ENCODE measurements at regions not wholly inside any gene's neighbourhood (a gene's known extent, or its start where the extent isn't known, plus 50 kb on each side); places are given as distances from the start of the nearest gene placed in this dataset.
"Not testable (repeated sequence)": the region's sequence is repeated elsewhere in the genome, so short reads cannot be mapped to it uniquely, and the experiment has no call there.

DNA sequence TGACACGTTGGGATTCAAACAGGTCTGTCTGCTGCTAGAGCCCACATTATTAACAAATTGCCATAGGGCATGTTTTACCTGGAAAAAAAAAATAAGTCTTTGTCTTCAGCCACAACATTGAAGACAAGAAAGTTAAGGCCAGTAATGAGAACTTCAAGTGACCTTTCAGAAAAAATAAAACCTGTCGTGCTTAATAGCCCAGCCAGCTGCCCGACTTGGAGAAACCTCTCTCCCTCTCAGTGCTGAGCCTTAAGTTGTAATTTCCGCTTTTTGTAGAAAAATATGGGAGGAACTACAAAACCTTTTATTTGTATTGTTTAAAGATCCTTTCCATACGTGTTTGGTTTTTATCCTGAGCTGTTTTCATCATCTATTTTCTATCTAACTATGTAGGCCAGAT, 454.3 kb upstream of the SLITRK6 start:
- not testable (repeated sequence) for DNase-seq (ENCODE audit: low spot score)

GRCh38 chr13:86255820-86256219, 456.6 kb upstream of the SLITRK6 start:
- DNase-seq (ENCODE audit: low spot score) = not testable (repeated sequence)

- DNase-seq (ENCODE audit: low spot score) = no peak
Measured at GRCh38 chr13:86269511-86269910, 470.3 kb upstream of the SLITRK6 start.

GRCh38 chr13:86282442-86282841, 483.2 kb upstream of the SLITRK6 start:
- DNase-seq (ENCODE audit: low spot score) = no peak

GRCh38 chr13:86283031-86283430, 483.8 kb upstream of the SLITRK6 start:
- no peak for DNase-seq (ENCODE audit: low spot score)

GRCh38 chr13:86298725-86299124, 499.5 kb upstream of the SLITRK6 start:
- DNase-seq (ENCODE audit: low spot score) = no peak

GRCh38 chr13:86299128-86299527, 499.9 kb upstream of the SLITRK6 start:
- DNase-seq (ENCODE audit: low spot score) = no peak

- no peak for DNase-seq (ENCODE audit: low spot score)
Measured at GRCh38 chr13:86309881-86310280, 510.7 kb upstream of the SLITRK6 start.

DNA sequence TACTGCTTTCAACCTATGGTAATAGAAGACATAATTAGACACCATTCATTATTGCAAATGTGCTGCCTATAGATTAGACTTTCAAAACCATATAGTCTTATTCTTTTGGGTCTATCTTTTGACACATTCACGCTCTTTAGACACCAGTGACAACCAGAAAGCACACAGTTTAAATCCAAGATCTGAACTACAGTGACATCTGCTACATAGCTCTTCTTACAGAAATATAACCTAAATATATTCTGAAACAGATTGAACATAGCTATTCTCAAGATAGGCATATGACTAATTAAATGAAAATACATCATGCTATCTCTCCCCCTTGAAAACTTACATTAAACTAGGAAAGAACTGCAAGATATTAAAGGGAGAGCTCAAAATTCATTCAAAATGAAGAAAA, 514.2 kb upstream of the SLITRK6 start:
- DNase-seq (ENCODE audit: low spot score) = no peak

- no peak for DNase-seq (ENCODE audit: low spot score)
Measured at GRCh38 chr13:86318450-86318849, 519.2 kb upstream of the SLITRK6 start.

DNA sequence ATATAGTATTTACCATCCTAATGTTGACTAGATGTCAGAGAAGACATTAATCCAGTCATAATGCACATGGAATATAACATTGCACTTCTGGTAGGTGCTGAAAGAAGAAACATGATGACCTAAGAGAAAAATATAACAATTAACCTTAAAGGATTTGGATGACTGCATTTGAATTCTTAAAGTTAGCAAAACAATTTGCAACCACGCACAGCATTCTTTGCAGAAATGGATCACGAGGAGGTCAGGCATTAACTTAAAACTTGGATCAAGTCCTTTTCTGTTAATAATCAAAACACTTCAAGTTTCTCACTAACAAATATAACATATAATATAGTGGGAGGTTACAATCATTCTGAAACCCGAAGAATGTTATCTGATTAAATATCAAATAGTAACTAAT, 525.0 kb upstream of the SLITRK6 start:
- DNase-seq (ENCODE audit: low spot score) = no peak

DNA sequence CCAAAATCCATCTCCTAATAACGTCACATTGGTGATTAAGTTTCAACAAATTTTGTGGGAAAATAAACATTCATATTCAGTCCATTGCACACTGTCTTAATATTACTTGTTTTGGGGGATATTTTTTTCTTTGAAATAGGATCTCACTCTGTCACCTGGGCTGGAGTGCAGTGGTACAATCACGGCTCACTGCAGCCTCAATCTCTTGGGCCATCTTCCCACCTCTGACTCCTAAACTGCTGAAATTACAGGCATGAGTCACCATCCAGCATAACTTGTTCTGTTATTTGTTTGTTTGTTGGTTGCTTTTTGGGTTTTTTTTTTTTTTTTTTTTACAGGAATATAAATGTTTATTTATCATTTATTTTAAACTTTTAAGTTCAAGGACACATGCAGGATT, 556.1 kb upstream of the SLITRK6 start:
- no peak for DNase-seq (ENCODE audit: low spot score)

DNA sequence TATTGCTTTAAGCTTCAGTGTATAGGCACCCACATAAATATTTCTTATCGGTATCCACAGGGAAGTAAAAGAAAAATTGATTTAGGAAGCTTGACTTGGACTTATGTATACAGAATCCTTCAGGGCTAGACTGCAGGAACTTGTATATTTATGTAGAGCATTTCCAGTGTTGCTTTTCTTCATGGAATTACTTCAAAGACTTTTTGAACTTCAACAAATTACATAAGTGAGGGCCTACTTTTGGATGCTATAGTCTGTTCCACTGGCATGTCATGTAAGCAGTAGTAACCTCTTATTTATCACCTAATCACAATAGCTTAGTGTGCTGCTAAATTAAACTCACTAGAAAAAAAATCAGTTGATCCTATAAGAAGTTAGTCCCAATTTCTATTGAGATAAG, 557.9 kb upstream of the SLITRK6 start:
- no peak for DNase-seq (ENCODE audit: low spot score)

DNA sequence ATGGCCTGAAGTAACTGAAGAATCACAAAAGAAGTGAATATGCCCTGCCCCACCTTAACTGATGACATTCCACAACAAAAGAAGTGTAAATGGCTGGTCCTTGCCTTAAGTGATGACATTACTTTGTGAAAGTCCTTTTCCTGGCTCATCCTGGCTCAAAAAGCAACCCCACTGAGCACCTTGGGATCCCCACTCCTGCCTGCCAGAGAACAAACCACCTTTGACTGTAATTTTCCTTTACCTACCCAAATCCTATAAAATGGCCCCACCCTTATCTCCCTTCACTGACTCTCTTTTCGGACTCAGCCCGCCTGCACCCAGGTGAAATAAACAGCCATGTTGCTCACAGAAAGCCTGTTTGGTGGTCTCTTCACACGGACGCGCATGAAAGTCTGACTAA, 564.5 kb upstream of the SLITRK6 start:
- not testable (repeated sequence) for DNase-seq (ENCODE audit: low spot score)

DNA sequence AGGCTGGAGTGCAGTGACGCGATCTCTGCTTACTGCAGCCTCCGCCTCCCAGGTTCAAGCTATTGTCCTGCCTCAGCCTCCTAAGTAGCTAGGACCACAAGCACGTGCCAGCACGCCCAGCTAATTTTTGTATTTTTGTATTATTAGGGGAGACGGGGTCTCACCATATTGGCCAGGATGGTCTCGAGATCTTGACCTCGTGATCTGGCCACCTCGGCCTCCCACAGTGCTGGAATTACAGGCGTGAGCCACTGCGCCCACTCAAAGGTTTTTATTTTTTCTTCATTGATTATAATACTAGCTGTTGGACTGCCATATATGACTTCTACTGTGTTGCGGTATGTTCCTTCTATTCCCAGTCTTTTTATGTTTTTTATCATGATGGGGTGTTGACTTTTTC, 569.7 kb upstream of the SLITRK6 start:
- DNase-seq (ENCODE audit: low spot score) = no peak

DNA sequence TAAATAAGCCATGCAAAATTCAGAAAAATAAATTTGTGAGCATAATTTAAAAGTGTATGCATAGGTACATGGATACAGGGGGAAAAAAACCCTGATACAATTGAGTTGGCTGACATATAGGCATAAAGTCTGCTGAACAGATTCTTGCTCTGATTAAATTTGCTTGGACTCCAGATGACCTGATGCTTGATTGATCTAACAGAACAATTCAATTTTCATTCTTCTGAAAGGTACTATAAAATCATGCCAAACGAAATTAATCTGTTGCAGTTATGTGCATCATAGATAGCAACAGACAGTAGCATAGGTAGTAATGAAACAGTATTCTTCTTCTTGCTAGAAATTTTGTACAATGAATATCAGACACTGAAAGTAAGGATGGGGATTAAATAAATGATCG, 578.2 kb upstream of the SLITRK6 start:
- no peak for DNase-seq (ENCODE audit: low spot score)

DNA sequence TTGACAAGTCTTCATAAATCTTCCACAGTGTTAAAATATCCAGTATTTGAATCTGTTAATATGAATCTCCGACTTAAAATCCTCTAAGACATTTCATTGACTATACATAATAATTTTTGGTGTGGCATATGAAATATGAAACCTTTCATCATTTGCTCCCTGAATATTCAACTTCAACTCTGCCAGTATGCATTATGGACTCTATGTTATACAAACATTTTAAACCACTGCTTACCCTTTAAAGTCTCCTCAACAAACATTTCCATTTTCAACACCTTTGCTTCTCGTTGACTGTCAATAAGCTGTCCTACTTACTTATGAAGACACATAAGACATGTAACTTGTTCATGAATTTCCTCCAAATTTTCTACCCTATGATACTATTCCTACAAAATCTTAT, 579.4 kb upstream of the SLITRK6 start:
- no peak for DNase-seq (ENCODE audit: low spot score)

GRCh38 chr13:86383151-86383550, 583.9 kb upstream of the SLITRK6 start:
- DNase-seq (ENCODE audit: low spot score) = no peak

DNA sequence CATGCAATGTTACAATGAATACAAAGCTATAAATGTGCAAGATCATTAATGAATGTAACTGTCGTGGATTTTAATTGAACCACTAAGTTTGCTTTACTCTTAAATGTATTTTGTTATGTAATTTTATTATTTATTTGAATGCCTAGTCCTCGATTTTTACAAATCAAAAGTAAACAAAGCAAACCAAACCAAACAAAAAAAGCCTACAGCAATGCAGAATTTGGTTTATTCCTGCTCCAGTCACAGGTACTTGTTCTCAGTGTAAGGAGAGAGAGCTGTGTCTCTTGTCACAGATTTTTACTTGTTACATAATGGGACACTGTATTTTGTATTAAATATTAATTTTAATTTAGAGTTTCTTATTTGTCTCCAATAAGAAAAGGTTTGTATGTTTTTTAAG, 584.3 kb upstream of the SLITRK6 start:
- DNase-seq (ENCODE audit: low spot score) = no peak

DNA sequence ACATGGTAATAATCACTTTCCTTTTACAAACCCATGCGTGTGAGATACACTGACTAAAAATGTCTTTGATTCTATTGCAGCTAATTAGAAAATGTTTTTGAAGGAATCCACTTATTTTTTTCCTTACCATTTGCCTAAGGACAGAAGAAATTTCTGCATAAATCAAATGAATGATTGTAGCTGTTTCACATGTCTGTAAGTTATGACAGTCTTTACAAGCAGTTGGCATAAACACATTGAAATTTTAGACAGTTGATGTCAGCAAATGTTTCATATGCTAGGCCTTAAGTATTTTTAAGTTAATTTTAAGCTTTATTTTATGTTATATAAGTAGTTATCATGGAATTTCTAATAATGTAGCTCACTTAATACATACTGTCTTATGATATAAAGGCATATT, 598.4 kb upstream of the SLITRK6 start:
- DNase-seq (ENCODE audit: low spot score) = no peak

GRCh38 chr13:86399572-86399971, 600.4 kb upstream of the SLITRK6 start:
- no peak for DNase-seq (ENCODE audit: low spot score)

- DNase-seq (ENCODE audit: low spot score) = no peak
Measured at GRCh38 chr13:86402500-86402899, 603.3 kb upstream of the SLITRK6 start.

GRCh38 chr13:86403181-86403580, 604.0 kb upstream of the SLITRK6 start:
- no peak for DNase-seq (ENCODE audit: low spot score)

DNA sequence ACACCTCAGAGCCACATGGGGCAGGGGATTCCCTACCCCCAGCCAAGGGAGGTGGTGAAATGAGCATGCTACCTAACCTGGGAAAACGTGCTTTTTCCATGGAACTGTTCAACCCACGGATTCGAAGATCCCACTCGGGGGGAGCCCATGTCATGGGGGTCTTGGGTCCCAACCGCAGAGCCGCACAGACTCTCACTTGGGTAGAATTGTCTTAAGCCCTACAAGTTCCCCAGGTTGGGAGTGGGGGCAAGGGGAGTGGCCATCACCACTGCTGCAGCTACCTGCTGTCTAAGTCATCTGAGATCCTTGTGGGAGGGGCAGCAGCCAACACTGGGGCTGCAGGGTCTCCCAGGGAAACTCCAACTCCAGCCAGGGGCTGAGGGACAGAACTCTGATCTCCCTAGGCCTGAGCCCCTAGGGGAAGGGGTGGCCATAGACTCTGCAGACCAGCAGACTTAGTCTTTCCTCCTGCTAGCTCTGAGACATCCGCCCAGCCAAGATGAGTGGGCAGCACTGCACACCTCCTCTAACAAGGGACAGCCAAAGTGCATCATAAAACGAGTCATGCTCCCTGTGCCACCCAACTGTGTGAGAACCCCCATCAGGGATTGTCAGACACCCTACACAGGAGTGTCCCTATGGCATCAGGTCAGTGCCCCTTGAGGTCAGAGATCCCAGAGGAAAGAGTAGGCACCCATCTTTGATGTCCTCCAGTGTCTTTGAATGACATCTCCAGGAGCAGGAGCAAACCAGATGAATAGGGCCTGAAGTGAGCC, 610.4 kb upstream of the SLITRK6 start:
- no peak for DNase-seq (ENCODE audit: low spot score)
